CD4-positive, alpha-beta T cell (primary cell): ENCODE measurements at regions not wholly inside any gene's neighbourhood (a gene's known extent, or its start where the extent isn't known, plus 50 kb on each side); places are given as distances from the start of the nearest gene placed in this dataset.

Source experiments
- ATAC-seq: fragments of 200-7000 bp; cut with Tn5 transposase; one replicate; pipeline ENCODE4 v1.10.0; 2022; ENCODE audit warnings: mild to moderate bottlenecking; ENCODE audit not compliant: poor library complexity
- CTCF ChIA-PET: fragments of 350-600 bp; sonication (Branson Sonifier 250); formaldehyde crosslinking; loops from one replicate; lab custom pipeline; 2021; ENCODE audit warnings: antibody characterized with exemption, inconsistent platforms; lab: Charles Lee
- POLR2A ChIA-PET: fragments of 350-600 bp; sonication (Branson Sonifier 250); formaldehyde crosslinking; loops from one replicate; lab custom pipeline; 2021; ENCODE audit warnings: antibody characterized with exemption, inconsistent platforms; lab: Charles Lee
- DNase-seq, 14 experiments: peaks; one replicate each; pipeline ENCODE4 v3.0.0-alpha.2; 2013 to 2020; ENCODE audit warnings: mixed read lengths in 2 of 14
- H3K27ac ChIP-seq, 2 donors: one replicate each; pipeline versions ENCODE4 v1.5.1 to v1.7.0; 2013; ENCODE audit warnings: low read length in 2 of 2, low read depth in 1 of 2, mild to moderate bottlenecking in 1 of 2
- H3K27me3 ChIP-seq, 2 experiments: 1 replicate in 1 of 2; 2 replicates in 1 of 2; pipeline versions ENCODE4 v1.6.1 to v1.7.0; 2013; ENCODE audit warnings: low read length in 2 of 2, control low read depth in 1 of 2, mild to moderate bottlenecking in 1 of 2, moderate library complexity in 1 of 2; ENCODE audit not compliant: insufficient read depth in 2 of 2, control insufficient read depth in 1 of 2
- H3K36me3 ChIP-seq: one replicate; pipeline ENCODE4 v1.6.1; 2013; ENCODE audit warnings: low read length, control low read depth; ENCODE audit not compliant: insufficient read depth
- H3K4me1 ChIP-seq: one replicate; pipeline ENCODE4 v1.6.1; 2013; ENCODE audit warnings: low read length, control low read depth; ENCODE audit not compliant: insufficient read depth
- H3K4me3 ChIP-seq: one replicate; pipeline ENCODE4 v1.5.1; 2013; ENCODE audit warnings: mild to moderate bottlenecking, low read length, moderate library complexity
- H3K9me3 ChIP-seq, 2 experiments: 1 replicate in 1 of 2; 2 replicates in 1 of 2; pipeline versions ENCODE4 v1.6.1 to v1.7.0; 2013; ENCODE audit warnings: low read length in 2 of 2, mild to moderate bottlenecking in 2 of 2, control low read depth in 1 of 2, moderate library complexity in 1 of 2; ENCODE audit not compliant: control insufficient read depth in 1 of 2, insufficient read depth in 1 of 2
- H3K27ac Mint-ChIP-seq: one replicate; pipeline ENCODE4 v1.8.0; 2020; ENCODE audit warnings: mixed read lengths
- H3K27me3 Mint-ChIP-seq: one replicate; pipeline ENCODE4 v1.8.0; 2021; ENCODE audit warnings: mixed read lengths
- H3K36me3 Mint-ChIP-seq: one replicate; pipeline ENCODE4 v1.8.0; 2021; ENCODE audit warnings: low read depth, mixed read lengths
- H3K4me1 Mint-ChIP-seq: one replicate; pipeline ENCODE4 v1.8.0; 2021; ENCODE audit warnings: low read depth, mixed read lengths
- H3K4me3 Mint-ChIP-seq: one replicate; pipeline ENCODE4 v1.8.0; 2020; ENCODE audit warnings: mild to moderate bottlenecking, mixed read lengths
- H3K9me3 Mint-ChIP-seq: one replicate; pipeline ENCODE4 v1.8.0; 2020; ENCODE audit warnings: mixed read lengths
- intact Hi-C, 2 experiments: fragments of 100-400 bp; cut with DNase I in 1 of 2; cut with micrococcal nuclease in 1 of 2; formaldehyde crosslinking; loops; one replicate each; pipeline versions ENCODE4 v1.15.1 to v1.9.0; 2023 to 2025; cut with DNase I, micrococcal nuclease
- TF ChIP-seq, protein P1 (sequence below): fragments of 200-600 bp; IDR thresholded peaks from one replicate; pipeline ENCODE4 v1.8.0; 2022; ENCODE audit warnings: antibody characterized with exemption, mild to moderate bottlenecking

DNA sequence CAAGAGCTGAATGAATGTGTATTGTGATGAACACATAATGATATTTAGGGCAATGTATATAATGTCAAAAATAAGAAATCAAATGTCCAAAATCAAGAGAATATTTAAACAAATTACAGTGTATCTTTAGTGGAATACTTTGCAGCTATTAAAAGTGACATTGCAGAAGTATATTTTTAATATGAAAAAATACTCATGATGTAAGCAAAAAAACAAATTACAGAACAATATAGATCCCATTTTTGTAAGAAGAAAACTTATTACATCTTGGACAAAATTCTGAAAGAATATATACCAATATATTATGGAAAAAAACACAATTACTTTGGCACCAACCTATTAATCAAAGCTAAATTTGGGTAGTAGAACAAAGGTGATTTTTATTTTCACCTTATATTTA is 308.2 kb upstream of the NEBL start:
- Histone ChIP-seq H3K4me1 (no peaks in the 10 kb centered on the region), H3K9me3 (no peaks in the 10 kb centered on the region), H3K27me3 (peaks cover 0 to 3% of the 10 kb centered on the region in 2 experiments), H3K27ac (no peak overlapping the region), H3K4me3 (no peak overlapping the region), H3K36me3 (no peaks in the 10 kb centered on the region)
- ATAC-seq (no peak), DNase-seq (no peak)
- intact Hi-C loops, result no loop called here
- TF ChIP-seq, protein P1, sequence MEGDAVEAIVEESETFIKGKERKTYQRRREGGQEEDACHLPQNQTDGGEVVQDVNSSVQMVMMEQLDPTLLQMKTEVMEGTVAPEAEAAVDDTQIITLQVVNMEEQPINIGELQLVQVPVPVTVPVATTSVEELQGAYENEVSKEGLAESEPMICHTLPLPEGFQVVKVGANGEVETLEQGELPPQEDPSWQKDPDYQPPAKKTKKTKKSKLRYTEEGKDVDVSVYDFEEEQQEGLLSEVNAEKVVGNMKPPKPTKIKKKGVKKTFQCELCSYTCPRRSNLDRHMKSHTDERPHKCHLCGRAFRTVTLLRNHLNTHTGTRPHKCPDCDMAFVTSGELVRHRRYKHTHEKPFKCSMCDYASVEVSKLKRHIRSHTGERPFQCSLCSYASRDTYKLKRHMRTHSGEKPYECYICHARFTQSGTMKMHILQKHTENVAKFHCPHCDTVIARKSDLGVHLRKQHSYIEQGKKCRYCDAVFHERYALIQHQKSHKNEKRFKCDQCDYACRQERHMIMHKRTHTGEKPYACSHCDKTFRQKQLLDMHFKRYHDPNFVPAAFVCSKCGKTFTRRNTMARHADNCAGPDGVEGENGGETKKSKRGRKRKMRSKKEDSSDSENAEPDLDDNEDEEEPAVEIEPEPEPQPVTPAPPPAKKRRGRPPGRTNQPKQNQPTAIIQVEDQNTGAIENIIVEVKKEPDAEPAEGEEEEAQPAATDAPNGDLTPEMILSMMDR, result no peak
- H3K36me3 Mint-ChIP-seq, result no peaks in the 10 kb centered on the region
- peaks cover 39% of the 10 kb centered on the region for H3K27me3 Mint-ChIP-seq
- H3K9me3 Mint-ChIP-seq, result no peaks in the 10 kb centered on the region
- ChIA-PET POLR2A (no interaction called here), CTCF (no interaction called here)
- no peak overlapping the region for H3K27ac Mint-ChIP-seq
- no peak overlapping the region for H3K4me3 Mint-ChIP-seq
- H3K4me1 Mint-ChIP-seq, result no peaks in the 10 kb centered on the region

DNA sequence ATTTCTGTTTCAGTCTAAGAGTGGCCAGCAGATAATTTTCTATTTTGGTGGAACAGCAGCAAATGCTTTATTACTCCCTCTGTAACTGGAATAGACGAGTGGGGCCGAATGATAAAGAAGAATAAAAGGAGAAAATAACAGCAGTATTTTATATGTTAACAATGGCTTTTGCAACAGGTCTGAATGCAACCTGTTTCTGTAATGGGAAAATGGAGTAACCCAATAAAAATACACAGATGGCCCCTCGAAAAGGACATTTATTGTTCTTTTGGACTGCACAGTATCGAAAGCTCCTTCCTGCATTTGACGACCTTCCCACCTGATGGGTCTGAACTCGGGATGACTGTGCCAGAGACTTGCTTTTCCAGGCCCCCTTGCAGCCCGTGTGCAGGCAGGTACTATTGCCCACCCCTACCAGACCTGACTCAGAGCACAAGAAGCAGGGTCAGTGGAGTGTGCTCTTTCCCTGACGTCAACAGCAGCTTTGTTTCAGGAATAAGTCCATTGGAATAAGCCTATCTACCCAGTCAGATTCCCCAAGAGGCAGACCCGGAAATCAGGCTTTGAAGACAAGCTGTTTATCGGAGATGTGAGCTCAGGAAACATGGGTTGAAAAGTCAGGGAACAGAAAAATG is 306.5 kb upstream of the NEBL start:
- intact Hi-C loops, result no loop called here
- Histone ChIP-seq H3K4me1 (no peaks in the 10 kb centered on the region), H3K9me3 (no peaks in the 10 kb centered on the region), H3K27ac (no peak overlapping the region), H3K27me3 (peaks cover 0 to 2% of the 10 kb centered on the region in 2 experiments), H3K4me3 (no peak overlapping the region), H3K36me3 (no peaks in the 10 kb centered on the region)
- no peak overlapping the region for H3K27ac Mint-ChIP-seq
- no peak for DNase-seq
- CTCF ChIA-PET, result no interaction called here
- ATAC-seq, result no peak
- H3K27me3 Mint-ChIP-seq, result peaks cover 38% of the 10 kb centered on the region
- TF ChIP-seq, protein P1, result no peak
- H3K4me1 Mint-ChIP-seq, result no peaks in the 10 kb centered on the region
- no peaks in the 10 kb centered on the region for H3K36me3 Mint-ChIP-seq
- peaks cover 2% of the 10 kb centered on the region for H3K9me3 Mint-ChIP-seq
- H3K4me3 Mint-ChIP-seq, result no peak overlapping the region
- POLR2A ChIA-PET, result no interaction called here

DNA sequence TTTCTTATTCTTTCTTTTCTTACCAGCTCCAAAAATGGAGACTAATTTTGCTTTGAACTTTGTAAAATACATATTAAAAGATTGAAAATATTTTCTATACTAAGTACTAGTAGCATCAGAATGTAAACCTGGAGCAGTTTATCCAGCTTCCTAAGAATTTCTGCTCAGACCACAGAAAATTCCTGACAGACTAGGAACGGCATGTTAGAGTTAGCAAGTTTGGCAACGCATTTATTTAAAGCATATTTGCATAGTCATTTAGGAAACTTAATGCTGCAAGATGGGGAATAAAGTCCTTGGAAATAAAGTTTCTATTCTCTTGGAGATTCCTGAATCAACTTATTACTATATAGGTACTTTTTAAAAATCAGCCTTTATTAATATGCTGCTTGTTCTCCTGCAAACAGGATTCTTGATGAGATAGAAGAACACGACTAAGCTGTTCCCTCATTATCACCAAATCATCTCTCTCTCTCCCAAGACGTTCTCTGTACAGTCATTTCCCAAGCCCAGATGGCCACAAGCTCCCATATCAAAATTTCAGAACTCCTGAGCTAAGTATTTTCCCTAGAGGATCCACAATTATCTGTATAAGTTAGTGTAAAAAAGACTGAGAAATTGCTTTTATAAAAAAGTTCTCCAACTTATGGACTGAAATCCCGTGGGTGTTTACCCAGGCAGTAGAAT is 305.8 kb upstream of the NEBL start:
- Histone ChIP-seq H3K4me1 (no peaks in the 10 kb centered on the region), H3K27ac (no peak overlapping the region), H3K4me3 (no peak overlapping the region), H3K9me3 (peaks cover 0 to 2% of the 10 kb centered on the region in 2 experiments), H3K36me3 (no peaks in the 10 kb centered on the region), H3K27me3 (no peaks in the 10 kb centered on the region)
- Mint-ChIP-seq H3K4me1 (no peaks in the 10 kb centered on the region), H3K9me3 (peaks cover 5% of the 10 kb centered on the region), H3K4me3 (no peak overlapping the region), H3K27me3 (peaks cover 38% of the 10 kb centered on the region), H3K36me3 (no peaks in the 10 kb centered on the region), H3K27ac (no peak overlapping the region)
- TF ChIP-seq, protein P1, result no peak
- POLR2A ChIA-PET, result no interaction called here
- ATAC-seq (no peak), DNase-seq (no peak)
- CTCF ChIA-PET, result no interaction called here
- intact Hi-C loops, result no loop called here
